ENCODE measurements at regions not wholly inside any gene's neighbourhood (a gene's known extent, or its start where the extent isn't known, plus 50 kb on each side); places are given as distances from the start of the nearest gene placed in this dataset.
"Not testable (repeated sequence)": the region's sequence is repeated elsewhere in the genome, so short reads cannot be mapped to it uniquely, and the experiment has no call there.

DNA sequence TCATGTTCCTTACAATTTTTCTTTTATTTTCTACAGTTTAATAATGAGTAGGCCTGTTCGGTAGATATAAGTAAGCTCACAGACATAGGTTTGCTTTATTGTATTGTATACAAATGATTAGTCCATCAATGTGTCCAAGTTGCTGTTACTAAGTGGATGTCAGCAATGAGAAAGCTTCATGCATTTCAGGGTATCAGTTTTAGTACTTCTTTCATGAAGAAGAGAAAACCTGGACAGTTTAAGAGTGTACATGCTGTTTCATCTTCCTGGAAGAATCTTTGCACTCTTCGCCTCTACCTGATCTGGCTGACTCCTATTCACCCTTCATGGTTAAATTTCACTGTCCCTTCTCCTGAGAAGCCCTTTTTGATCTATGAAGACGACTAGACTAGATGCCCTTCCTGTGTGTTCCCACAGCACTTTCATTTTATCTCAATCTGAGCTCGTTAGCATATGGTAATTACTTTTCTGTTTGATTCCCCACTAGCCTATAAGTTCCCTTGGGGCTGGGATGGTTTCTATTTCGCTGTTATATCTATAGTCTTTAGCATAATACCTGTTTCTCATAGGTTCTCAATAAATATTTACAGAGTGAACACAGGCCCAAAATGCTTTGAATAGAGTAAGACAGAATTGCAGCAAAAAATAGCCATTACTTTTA, 70.7 kb downstream of the CETN3 start:
- DNase-seq (ENCODE audit: low read depth in 4 of 4, low spot score in 3 of 4), result no peak

DNA sequence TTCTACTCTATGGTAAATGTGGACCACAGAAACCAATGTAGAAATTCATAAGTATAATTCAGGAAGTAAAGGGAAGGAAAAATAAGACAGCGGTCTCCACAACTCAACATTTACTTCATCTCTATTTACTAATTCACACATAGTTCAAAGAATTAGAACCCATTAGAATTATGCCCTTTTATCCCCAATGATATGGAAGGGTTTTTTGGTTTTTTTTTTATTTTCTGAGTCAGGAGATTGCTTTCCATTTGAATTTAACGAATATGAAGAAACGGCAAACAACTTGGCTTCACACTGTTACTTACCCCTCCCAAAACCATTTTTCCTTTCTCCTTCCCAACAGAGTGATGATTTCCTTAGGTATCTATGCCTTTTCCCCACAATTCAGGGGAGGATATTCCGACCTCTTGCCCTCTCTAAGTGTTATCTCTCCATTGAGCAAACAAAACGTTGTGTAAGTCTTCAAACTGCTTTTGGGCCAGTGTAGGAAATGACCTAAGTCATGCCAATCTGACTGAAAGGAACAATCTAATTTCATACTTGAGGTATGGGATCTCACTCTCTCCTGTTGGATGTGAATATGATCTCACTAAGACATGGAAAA, 72.0 kb downstream of the CETN3 start:
- no peak for DNase-seq (ENCODE audit: low read depth in 4 of 4, low spot score in 3 of 4)

DNA sequence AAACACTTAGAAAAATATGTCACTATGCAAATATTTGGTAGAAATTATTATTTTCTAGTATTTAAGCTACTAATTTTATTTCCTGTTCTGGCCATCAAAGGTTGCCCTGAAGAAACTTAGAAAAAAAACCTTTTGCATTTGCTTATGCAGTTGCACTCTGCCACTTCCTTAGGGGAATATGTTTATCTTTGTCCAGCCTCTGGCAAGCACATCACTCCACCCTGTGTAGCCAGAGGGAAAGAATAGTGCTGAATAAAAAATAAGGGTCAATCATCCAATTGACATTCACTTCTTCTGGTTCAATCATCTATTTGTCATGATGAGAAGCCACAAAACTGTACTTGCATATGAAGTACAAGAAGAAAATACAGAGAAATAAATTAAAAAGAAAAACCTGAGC, 72.8 kb downstream of the CETN3 start:
- DNase-seq (ENCODE audit: low read depth in 4 of 4, low spot score in 3 of 4), result no peak

DNA sequence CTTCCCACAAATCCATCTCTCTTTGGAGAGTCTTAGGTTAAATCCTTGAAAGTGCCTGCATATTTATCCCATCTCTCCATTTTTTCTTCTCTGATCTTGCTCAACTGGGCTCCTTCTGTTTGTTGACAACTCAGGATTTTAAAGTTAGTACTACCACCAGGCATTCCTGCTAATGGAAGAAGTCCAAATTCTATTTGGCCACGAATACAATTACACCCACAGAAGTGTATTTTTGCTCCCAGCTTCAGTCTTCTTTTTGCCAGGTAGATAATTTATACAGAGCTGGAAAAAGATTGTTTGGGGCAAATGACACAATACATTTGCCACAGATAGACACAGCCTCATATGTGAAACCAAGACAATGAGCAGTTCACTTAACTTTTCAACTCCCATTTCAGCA, 74.8 kb downstream of the CETN3 start:
- DNase-seq (ENCODE audit: low read depth in 4 of 4, low spot score in 3 of 4), result no peak

DNA sequence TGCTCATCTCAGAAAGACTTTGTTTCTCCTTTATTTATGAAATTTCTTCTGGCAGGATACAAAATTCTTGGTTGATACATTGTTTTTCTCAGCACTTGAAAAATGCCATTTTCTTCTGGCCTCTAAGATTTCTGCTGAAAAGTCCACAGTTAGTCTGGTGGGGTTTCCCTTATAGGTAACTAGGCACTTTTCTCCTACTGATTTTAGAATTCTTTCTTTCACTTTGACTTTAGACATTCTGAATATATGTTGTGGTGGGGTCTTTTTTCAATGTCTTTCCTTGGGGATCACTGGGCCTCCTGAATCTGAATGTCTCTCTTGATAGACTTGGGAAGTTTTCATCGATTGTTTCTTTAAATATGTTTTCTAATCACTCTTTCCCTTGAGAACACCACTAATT, 79.6 kb downstream of the CETN3 start:
- no peak for DNase-seq (ENCODE audit: low read depth in 4 of 4, low spot score in 3 of 4)

DNA sequence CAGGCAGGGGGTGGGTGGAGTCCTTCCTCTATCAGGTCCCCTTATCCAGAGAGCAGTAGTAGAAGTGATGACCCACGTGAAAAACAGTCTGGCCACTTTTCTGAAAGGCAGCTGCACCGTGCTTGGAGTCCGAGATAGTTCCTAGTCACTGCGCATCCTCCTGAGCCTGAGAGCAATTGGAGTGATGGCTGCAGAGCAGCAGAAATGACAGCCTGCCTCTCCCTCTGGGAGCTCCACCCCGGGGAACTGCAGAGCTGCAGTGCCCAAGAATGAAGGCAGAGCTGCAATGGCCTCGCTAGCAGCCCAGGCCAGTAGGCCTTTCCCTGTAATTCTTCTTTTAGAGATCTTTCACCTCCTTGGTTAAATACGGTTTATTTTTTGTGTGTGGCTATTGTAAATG, 82.6 kb downstream of the CETN3 start:
- DNase-seq (ENCODE audit: low read depth in 4 of 4, low spot score in 3 of 4), result no peak

DNA sequence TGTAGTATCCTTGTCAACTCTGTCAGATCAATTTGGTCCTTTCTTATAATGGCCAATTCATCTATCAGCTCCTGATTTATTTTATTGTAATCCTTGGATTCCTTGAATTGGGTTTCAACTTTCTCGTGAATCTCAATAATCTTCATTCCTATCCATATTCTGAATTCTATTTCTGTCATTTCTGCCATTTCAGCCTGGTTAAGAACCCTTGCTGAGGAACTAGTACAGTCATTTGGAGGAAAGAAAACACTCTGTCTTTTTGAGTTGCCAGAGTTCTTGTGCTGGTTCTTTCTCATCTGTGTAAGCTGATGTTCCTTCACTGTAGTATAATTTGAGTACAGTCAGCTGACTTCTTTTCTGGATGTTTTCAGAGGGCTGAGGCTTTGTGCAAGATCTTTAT, 84.5 kb downstream of the CETN3 start:
- DNase-seq (ENCODE audit: low read depth in 4 of 4, low spot score in 3 of 4), result no peak

DNA sequence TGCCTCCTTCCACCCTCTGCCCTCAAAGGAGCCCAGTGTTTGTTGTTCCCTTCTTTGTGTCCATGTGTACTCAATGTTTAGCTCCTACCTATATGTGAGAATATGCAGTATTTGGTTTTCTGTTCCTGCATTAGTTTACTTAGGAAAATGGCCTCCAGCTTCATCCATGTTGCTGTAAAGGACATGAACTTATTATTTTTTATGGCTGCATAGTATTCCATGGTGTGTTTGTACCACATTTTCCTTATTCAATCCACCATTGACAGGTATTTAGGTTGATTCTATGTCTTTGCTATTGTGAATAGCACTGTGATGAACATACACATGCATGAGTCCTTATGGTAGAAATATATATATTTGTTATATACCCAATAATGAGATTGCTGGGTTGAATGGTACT, 89.2 kb downstream of the CETN3 start:
- not testable (repeated sequence) for DNase-seq (ENCODE audit: low read depth in 4 of 4, low spot score in 3 of 4)

DNA sequence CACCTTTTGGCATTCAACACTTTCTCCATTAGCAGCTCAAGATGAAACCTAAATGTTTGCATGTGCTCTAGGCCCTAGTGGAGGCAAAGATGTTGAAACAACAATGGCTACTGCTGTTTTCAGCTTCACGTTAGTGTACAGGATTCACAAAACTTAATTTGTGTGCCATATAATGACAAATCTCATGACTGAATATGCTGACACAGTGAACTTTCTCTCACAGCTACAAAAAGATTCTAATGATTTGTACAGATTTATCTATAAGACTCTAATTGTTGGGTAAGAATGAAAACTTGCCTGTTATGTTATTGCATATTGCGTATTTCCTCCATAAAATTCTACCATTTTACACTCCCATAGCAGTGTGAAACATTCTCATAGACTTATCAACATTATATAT, 97.5 kb downstream of the CETN3 start:
- DNase-seq (ENCODE audit: low read depth in 4 of 4, low spot score in 3 of 4), result no peak

DNA sequence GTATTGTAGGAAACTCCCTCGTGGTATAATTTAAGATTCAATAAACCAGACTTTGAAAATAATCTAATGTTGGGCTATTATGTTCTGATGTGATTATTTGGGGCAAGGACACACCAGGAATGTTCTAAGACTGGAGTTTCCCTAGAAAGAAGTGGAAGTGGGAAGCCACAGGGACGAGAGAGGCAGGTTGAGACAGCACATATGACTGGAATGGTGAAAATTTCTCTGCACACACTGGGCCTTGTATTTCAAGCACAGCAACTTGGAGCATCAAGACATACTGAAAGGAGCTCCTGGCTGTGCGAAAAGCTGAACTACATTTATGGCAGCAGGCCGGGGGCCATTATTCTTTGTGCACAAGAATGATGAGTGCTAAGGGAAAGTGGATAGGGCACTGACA, 98.2 kb downstream of the CETN3 start:
- DNase-seq (ENCODE audit: low read depth in 4 of 4, low spot score in 3 of 4), result no peak

DNA sequence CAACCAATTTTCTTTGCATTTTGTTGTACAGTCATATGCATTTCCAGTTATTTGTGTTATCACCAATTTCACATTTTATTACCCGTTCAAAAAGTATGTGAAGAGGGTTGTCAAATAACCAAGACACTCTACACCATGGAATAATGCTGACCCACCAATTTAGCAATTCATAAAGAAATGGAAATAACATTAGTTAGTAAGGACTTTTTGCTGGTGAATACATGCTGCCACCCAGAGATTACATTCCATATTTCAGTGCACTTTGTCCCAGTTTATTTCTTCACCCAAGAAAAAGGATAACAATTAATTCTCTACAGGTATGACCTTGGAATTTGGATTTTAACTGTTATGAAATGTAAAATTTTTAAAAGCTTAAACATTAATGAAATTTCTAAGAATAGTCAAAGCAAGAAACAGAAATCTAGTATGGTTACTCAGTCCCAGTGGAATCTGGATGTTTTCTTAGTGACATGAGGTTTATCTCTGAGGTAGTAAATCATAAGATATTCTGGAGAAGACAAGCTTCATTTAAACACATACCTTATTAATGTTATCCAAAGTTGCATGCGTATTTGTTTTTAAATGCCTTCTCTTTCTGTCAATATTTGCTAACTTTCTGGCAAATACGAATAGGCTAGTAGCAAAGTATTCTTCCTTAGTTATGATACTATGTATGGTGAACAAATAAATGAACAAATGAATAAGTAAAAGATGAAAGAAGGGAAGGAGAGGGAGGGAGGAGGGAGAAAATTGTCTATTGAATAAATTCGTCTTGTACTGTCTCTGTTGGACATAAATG, 100.6 kb downstream of the CETN3 start:
- DNase-seq (ENCODE audit: low read depth in 4 of 4, low spot score in 3 of 4), result no peak

DNA sequence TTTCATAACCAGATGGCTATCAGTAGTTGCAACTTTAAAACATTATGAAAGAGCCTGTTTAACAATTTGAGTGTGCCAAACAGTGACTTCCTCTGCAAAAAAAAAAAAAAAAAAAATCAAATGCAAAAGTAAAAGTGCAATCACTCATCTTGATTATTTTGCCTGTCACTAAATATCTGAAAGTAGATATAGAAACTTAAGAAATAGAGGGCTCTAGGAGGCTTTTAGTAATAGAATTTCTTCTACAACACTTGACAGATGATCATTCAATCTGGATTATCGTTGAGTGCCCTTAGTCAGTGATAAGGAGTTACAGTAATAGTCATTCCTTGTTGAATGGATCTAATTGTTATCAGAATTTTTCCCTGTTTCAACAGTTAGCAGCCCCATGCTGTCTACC, 101.8 kb downstream of the CETN3 start:
- no peak for DNase-seq (ENCODE audit: low read depth in 4 of 4, low spot score in 3 of 4)

DNA sequence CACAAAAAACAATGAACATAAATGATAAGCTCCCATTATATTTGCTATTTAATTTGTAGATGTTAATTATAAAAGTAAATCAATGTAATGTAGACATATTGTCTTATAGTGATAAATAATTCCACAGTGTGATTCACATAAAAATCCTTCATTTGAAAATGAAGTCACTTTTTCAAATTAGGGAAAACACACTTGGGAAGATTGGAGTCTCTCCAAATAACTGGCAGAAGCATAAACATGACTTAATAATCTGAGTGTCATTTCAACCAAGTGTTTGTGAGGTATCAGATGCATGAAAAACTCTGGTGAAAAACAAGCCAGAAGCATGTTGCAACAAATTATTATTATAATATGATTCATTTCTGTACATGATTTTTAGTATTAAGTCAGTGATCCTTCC, 102.2 kb downstream of the CETN3 start:
- DNase-seq (ENCODE audit: low read depth in 4 of 4, low spot score in 3 of 4), result no peak

DNA sequence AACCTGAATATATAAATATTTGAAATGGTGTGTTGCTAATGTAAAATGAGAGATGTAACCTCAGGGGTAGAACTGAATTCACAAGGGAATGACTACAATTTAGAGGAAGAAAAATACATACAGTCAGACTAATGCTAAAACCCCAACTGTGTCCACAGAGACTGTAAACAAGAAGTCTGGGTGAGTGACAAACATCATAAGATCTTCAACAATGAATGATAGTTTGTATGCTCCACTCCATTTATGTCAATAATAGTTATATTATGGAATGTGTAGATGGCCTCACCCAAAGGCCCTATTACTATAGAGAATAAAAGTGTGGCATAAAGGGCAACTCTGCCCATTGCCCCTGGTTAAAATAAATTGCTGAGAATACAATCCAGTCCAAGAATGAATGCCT, 102.9 kb downstream of the CETN3 start:
- no peak for DNase-seq (ENCODE audit: low read depth in 4 of 4, low spot score in 3 of 4)

DNA sequence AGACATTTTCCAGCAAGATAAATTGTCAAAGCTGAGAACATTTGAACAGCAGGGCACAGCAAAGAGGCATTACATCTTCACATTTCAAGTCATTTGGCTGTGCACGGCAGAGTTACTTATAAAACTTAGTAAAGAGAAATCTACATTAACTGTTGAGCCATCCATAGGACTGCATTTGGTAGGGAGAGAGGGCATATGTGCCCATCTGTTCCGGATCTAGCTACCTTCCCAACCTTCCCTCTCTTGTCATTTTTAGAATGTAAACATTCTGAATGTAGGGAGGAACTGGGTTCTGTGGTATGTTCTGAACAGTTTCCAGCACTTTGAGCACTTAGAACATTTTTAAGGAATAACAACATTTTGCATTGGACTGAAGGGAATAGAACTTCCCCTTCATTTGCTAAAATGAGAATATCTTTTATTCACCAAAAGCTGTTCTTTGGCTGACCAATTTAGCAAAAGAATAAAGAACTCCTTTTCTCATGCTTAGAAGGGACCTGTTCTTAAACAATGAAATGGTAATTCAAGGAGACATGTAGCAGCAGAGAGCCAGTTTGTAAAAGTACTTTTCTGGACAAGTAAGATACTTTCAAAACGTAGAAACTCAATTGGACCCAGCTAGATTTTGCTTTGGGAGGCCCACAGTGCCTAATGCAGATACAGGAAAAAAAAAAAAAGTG, 104.4 kb downstream of the CETN3 start:
- no peak for DNase-seq (ENCODE audit: low read depth in 4 of 4, low spot score in 3 of 4)

DNA sequence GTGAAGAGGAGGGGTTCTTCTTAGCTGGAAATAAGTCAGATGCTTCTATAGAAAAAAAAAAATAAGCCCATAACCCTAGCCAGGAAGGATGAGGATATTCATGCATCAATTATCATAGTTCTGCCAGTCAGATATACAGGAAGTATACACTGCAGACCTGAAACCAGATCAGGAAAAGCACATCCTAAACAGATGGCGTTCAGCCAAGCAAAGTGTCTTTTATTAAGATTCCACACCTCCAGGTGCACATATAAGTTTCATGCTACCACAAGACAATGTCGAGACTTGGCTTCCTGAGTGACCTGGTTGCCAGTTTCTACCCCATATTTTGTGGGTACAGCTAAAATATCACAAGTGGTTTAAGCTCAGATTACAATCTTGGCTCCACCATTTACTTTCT, 108.3 kb downstream of the CETN3 start:
- DNase-seq (ENCODE audit: low read depth in 4 of 4, low spot score in 3 of 4), result no peak

DNA sequence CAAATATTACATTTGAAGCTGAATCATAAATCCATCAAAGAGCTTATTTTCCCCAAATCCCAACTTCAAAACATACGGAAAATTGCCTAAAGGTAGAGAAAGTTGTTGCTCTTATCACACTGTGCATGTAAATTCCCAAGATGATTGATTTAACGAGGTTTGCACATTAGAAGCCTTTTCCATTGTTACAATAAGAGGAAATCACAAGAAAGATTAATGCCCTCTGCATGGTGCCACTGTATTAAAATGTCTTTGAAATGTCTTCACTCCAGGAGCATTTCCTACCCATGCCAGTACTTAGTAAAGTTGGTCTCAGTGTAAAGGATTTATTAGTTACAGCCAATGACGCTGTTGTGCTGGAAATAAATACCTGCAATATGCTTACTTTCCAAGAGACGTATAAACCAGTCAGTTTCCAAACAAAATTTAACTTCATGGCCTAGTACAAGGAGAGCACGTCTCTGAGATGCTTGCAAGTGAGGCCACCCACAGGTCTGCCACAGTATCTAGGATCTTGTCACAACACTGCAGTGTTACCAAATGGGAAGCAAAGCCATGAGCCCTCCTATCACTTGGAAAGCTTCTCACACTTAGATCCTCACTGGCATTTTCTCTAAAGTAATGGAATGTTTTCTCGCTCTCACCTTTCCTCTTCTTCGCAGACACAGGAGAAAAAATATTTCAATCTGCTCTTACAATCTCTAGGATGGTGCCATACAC, 112.4 kb downstream of the CETN3 start:
- DNase-seq (ENCODE audit: low read depth in 4 of 4, low spot score in 3 of 4), result no peak

DNA sequence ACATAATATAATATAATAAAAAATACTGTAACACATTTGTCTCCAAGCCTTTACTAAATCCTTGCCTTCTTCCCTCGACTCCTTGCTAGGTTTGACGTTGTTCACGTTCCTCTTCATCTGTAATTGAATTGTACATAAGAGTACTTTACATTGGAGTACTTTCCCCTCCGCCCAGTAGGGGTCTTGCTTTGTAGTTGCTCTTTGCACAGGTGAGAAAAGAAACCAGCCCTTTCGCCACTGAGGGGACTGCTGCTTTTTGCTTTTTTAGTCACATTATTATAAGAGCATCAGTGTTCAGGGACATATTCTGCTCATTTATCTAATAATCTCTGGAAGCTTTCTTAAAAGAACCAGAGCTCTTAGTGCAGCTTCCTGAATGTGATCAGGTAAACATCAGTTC, 115.0 kb downstream of the CETN3 start:
- DNase-seq (ENCODE audit: low read depth in 4 of 4, low spot score in 3 of 4), result no peak

DNA sequence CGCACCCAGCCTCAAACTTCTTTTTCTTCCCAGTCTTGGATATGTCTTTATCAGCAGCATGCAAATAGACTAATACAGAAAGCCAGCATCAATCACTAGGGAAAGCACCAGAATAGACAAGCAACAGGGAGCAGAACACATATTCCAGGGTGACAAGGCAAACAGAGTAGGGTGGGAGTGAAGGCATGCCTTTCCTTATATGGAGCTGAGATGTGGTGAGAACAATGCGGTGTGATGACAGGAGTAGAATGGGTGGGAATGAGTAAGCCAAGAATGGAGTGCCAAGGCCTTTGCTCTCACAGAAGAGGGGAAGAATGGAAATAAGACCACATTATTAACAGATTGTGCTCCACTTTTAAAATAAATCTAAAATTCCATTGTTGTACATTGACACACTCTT, 115.6 kb downstream of the CETN3 start:
- DNase-seq (ENCODE audit: low read depth in 4 of 4, low spot score in 3 of 4), result no peak

DNA sequence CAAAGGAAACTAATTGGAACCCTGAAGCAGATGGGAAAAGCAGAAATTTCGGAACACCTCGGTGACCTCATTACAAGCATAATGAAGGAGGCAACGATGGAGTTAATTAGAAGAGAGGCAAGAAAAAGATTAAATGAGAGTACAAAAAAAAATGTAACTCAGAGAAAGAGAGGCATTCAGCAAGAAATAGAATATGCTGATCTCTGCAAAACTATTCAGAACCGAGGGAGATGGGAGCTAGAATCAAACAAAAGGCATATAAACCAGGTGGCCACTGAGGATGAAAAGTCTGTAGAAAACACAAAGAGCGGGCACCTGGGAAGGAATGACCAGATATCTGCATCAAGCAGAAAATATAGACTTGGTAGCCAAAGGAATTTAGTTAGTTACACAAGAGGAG, 118.9 kb downstream of the CETN3 start:
- DNase-seq (ENCODE audit: low read depth in 4 of 4, low spot score in 3 of 4), result no peak

DNA sequence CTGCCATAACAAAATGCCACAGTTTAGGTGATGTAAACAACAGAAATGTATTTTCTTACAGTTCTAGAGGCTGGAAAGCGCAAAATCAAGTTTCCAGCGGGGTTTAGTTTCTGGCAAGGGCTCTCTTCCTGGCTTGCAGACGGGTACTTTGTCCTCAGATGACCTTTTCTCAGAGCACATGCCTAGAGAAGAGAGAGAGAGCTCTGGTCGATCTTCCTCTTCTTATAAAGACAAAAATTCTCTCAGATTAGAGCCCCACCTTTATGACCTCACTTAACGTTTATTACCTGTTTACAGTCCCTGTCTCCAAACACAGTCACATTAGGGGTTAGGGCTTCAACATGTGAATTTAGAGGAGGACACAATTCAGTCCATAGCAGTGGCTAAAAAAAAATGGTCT, 119.7 kb downstream of the CETN3 start:
- DNase-seq (ENCODE audit: low read depth in 4 of 4, low spot score in 3 of 4), result no peak
